GM12872 (cell line): ENCODE measurements at regions not wholly inside any gene's neighbourhood (a gene's known extent, or its start where the extent isn't known, plus 50 kb on each side); places are given as distances from the start of the nearest gene placed in this dataset.

ENCODE experiments used
- TF ChIP-seq, protein P1 (sequence below): IDR thresholded peaks from 3 replicates; pipeline ENCODE4 v1.5.1; 2011; ENCODE audit warnings: low read depth, mild to moderate bottlenecking, low read length, moderate library complexity; ENCODE audit not compliant: insufficient read depth

DNA sequence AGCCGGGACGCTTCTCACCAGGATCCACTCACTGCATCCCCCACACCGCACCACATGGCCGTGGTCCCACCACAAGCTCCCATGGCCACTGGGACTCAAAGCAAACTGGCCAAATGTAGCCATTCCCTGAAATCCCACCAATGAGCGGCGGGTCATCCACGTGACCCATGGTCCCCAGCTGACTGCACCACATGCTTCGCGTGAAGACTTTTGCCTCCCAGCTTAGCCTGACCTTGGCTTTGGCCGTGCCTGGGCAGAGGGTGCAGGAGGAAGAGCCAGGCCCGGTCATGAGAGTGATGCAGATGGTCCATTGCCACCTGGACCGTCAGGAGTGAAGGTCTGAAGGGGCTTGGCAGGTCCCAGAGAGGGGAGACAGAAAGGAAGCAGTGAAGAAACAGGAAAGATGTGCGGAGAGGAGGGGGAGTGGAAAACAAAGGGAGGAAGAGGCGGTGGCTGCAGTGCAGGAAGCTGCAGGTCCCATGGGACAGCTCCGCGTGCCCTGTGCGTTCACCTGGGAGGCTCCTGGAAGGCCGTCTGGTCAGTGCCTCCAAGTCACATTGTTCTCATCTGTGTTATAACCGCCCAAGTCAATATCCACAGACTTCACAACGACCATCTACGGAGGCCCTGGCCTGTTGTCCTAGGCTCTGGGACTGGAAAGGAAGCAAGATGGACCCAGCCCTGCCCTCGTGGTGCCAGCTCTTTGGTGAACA, 167.8 kb upstream of the AJAP1 start:
- TF ChIP-seq, protein P1, sequence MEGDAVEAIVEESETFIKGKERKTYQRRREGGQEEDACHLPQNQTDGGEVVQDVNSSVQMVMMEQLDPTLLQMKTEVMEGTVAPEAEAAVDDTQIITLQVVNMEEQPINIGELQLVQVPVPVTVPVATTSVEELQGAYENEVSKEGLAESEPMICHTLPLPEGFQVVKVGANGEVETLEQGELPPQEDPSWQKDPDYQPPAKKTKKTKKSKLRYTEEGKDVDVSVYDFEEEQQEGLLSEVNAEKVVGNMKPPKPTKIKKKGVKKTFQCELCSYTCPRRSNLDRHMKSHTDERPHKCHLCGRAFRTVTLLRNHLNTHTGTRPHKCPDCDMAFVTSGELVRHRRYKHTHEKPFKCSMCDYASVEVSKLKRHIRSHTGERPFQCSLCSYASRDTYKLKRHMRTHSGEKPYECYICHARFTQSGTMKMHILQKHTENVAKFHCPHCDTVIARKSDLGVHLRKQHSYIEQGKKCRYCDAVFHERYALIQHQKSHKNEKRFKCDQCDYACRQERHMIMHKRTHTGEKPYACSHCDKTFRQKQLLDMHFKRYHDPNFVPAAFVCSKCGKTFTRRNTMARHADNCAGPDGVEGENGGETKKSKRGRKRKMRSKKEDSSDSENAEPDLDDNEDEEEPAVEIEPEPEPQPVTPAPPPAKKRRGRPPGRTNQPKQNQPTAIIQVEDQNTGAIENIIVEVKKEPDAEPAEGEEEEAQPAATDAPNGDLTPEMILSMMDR: no peak

DNA sequence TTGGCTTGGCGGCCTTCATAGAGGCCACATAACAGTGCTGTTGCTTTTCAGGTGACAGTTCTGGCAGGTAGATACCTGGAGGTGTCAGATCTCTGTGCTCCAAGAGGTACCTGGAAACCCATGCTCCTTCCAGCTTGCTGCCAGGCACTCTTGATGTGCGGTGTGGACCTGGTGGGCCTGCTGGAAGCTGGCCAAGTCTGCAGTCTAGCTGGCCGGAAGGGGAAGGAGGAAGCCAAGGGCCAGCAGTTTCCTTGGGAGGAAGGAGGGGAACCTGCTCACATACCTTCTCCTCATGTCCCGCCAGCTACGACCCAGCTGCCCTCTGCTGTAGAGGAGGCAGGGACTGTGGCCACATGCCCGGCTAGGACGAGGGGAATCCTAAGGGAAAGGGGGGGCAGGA, 166.4 kb upstream of the AJAP1 start:
- TF ChIP-seq, protein P1: no peak

DNA sequence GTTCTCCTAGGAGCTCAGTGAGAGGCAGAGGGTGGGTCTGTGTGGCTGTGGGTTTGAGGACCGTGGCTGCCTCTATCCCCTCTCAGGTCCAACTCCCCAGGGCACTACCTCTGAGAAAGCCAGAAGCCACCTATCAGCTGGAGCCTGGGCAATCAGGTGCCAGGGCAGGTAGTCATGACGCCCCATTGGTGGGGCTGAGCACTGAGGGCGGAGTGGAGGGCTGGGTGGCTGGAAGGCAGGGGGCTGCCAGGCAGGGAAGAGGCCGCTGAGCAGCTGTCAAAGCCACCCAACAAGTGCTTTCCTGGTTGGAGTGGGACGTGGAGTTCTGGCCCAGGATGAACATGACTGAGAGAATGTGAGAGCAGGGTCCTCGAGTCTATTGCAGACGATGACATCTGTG, 164.9 kb upstream of the AJAP1 start:
- TF ChIP-seq, protein P1: no peak

DNA sequence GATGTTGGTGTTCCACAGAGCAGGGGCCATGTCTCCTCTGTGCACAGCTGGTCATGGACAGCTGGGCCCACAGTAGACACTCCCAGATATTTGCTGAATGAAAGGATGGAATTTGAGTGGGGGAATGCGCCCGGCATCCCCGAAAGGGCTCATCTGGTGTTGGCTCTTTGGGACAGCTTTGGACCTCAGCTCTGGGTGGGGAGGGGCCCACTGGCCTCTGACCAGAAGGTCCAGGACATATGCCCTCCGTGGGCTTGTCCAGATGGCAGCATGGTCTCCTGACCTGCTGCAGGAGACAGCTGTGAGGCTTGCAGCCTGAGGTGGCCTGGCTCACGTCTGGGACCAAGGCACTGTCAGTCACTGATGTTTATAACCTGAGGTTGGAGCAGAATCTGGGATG, 160.4 kb upstream of the AJAP1 start:
- TF ChIP-seq, protein P1: no peak

DNA sequence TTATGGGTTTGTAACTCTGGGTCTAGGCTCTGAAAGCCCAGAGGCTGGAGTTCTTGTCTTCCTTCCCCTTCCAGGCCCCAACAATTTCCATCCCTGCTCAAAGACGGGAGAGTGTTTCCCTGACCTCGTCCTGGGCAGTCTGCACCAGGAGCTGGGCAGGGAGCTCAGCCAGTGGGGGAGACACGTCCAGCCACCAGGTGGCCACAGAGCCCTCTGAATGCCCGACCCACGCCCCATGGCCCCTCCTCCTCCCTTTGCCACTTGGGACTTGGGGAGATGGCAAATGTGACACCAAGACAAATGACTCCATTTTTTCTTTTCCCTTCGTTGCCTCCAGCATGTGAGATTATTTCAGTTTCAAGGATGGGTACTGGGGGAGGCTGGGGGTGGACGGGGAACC, 159.9 kb upstream of the AJAP1 start:
- TF ChIP-seq, protein P1: no peak

DNA sequence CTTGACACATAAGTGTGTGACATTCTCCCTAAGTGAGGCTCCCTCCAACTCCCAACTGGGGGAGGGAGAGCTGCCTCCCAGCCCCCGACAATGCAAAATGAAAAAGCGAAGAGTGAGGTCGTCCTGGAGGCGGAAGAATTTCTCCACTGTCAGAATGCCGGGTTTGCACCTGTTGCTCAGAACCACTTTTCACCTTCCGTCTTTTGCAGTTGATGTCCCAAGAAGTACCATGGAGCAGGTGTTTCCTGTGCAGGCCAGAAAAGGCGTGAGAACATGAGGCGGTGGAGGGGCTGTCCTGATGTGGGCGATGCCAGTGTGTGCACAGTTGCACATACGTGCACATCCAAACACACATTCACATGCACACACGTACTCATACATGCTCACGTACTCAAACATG, 158.6 kb upstream of the AJAP1 start:
- TF ChIP-seq, protein P1: no peak

DNA sequence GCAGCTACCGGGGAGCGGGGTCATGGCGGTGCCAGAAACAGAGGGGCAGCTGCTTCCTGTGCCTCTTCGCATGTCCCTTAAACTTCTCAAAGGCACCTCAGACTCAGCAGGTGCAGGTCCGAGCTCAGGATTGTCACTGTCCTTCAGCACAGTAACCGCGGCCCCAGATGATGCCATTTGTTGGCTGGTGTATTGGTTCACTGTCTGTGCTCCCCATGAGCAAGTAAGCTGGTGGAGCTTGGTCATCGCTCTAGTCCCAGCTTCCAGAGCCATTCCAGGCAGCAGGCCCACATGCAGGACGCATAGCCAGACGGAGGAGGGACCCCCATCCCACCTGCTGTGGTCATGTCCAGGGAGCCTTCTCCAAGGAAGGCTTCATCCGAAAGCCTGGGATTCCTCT, 154.0 kb upstream of the AJAP1 start:
- TF ChIP-seq, protein P1: no peak
